NCI-H1105 (cell line): ENCODE measurements at regions not wholly inside any gene's neighbourhood (a gene's known extent, or its start where the extent isn't known, plus 50 kb on each side); places are given as distances from the start of the nearest gene placed in this dataset.
"Not testable (repeated sequence)": the region's sequence is repeated elsewhere in the genome, so short reads cannot be mapped to it uniquely, and the experiment has no call there.

Experiments
- DNase-seq: peaks from one replicate; lab custom pipeline; 2025; lab: John Stamatoyannopoulos, UW

DNA sequence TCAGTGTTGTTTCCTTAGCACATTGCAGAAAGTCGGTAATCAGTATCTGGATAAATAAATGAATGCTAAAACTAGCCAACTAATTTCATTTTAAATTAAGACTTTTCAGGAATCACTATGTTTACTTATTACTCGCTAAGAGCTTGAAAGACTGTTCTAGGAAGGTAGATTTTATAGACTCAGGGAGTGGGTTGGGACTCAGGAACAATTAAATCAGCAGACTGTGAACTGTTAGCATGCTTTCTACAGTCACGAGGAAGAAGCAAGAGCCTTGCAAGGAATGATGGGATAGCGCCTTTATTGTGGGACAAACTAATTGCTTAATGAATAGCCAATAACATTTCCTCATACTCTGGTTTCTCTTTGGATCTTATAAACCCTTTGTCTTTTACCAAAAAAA, 183.2 kb upstream of the AADAT start:
- no peak for DNase-seq

DNA sequence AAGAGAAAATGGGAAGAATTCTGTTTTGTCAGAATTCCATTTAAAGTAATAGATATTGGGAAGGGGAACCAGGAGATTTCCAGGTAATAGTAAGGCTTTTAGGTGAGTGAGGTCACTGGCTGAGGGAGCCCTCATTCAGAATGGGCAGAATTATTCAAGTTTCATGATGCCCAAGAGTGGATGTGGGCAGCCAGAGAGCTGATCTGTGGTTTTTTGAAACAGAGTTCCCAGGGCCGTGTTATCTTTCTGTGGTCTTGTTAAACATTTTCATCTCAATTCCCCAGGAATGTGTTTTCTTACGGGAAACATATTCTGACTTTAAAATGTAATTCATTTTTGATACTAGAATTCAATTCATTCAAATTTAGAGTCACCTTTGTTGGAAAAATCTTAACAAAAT, 182.0 kb upstream of the AADAT start:
- no peak for DNase-seq

DNA sequence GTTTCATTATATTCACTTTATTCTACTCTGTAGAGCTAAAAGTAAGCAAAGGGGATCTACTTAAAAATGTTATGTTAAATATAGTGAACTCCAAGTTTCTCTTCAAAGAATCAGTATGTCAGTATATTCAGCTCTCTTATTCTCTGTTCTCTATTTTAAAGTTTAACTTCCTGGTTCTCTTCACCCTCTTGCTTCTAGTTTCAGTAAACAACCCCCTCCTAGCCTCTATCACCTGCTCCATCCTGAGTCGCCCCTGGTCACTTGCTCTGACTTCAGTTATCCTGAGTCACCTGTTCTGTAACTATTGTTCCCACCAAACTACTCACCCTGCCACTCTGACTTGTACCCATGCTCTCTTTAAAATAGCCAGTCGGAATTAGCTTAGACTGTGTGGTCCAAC, 180.9 kb upstream of the AADAT start:
- no peak for DNase-seq

DNA sequence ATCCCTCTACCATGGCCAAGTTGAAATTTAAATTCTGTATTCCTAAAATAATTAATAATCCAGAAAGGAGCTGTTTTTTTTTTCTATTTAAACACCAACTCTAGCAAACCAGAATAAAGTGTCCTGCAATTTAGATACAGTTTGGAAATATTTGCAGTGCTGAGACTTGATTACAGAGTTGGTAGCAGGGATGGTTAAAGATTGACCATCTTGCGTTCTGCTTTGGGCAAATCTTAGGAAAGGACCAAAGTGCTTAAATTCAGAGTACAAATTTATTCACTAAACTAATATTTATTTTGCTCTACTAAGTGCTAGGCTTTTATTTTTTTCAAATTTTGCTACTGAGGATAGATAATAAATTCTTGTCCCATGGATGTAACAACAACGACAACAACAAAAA, 180.2 kb upstream of the AADAT start:
- no peak for DNase-seq

DNA sequence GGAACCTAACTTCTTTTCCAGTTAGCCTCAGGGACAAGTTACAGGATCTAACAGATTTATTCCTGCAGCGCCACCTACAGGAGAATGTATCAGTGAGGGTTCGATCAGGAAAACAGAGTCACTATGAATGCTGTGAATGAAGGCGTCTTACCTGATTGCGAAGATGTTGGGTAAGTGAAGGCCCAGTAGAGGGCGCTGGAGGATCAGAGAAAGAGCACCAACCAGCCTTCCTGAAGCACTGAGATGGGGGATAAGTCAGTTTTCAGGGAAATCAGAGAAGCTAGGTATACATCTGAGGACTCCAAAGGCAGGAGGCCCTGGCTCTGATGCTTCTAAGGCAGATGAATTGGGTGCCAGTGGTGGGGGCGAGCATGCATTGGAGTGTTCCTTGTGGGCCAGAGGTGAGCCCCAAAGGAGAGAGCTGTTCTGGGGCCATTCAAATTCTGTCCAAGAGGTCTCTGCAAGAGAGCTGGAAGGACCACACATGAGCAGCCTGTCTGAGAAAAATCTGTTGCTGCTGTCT, 169.9 kb upstream of the AADAT start:
- DNase-seq: peak; percentile 71

DNA sequence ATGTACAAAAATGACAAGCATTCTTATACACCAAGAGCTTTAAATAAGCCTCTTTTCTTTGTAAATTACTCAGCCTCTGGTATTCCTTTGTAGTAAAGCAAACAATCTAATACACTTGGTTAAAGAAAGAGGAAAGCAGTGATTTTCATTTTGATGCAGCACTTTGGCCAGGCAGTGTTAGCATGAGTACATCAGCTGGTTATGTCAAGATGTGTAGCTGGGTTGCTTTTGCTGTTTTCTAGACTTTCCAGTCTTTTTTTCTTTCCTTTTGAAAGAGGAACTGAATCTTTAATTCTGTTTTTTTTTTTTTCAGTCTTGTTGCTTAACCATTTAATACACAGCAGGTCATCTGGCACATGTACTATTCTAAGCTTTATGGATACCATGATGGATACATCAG, 167.1 kb upstream of the AADAT start:
- DNase-seq: no peak

DNA sequence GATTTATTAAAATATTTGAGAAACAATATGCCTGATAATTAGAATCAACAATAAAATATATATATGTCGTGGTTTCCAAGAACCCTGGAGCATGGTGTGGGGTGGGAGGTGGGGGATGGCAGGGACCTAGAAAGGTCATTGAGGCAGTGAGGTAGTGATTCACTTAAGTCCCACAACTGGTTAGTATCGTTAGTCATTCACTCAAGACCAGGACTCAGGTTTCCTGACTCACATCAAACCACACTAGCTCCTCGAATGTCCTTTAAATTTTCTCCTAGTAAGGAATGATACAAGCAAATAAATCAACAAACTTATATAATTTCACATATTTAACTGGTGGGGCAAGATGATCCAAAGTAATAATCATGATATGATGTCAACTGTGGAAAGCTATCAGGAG, 158.8 kb upstream of the AADAT start:
- DNase-seq: no peak

DNA sequence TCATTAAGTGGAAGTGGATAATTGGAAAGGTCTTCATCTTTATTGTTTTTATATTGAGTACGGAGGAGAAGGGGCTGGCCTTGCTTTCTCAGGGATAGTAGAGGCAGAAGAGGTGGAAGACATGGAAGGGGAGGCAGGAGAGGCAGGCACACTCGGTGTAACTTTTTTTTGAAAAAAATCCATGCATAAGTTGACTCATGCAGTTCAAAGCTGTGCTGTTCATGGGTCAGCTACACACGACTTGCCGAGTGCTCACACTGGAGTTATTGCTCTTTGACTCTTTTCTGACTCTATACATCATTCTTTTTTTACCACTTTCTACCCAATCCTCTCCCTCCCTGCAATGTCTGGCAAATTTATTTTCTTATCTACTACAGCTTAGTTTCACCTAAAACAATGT, 158.3 kb upstream of the AADAT start:
- DNase-seq: no peak

DNA sequence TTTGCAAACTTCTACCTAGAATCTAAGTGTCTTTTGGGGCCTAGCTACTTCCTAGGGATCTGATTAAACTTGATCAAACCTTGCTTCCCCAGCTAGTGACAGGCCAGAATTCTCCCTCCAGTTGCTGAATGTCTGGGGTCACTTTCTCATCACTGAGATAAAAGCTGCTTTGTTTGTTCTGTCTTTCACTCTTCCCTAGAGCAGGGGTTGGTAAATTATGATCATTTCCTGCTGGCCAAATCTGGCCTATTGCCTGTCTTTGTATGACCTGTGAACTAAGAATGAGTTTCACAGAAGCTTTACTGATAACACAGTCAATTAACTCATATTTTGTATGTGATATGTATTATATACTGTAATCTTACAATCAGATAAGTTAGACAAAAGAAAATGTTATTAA, 157.8 kb upstream of the AADAT start:
- no peak for DNase-seq

DNA sequence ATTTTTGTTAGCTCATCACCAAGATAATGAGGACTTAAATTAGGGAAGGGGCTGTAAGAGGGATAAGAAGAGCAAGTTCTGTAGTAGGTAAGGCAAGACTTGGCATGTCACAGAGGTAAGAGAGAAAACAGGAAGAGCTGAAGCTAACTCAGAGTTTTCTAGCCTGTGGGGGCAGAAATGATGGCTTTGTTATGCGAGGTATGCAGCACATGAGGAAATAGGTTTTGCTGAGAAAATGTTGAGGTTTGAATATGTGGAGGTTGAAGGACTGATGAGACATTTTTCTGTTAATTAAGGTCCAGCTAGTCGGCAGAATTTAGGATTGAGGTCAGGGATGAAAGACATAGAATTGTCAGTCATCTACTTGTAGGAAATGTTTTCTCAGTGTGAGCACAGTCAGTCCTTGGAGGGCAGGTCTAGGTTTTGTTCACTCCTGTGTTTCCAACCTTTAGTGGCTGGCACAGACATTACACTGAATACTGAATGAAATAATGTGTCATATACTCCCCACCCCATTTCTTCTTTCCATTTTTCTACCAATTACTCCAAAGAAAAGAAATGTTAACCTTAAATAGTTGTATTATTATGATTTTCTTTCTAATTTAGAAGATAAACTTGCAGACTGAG, 154.0 kb upstream of the AADAT start:
- no peak for DNase-seq

DNA sequence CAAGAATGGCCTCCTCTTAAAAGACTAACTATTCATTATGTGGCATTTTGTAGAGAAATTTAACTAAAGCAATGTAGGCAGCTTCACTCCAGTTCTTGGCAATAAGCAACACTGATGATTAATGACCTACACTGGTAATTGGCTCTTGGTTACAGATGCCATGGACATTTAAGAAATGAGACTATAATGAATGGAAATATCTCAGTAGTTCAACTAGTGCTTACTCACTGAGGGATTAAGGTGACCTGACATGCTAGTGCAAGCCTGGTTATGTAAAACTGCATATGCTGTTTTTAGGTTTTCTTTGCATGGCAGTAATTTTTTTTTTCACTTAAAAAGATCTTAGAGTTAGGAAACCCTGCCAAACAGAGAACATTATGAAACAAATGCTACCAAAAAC, 152.7 kb upstream of the AADAT start:
- DNase-seq: no peak

DNA sequence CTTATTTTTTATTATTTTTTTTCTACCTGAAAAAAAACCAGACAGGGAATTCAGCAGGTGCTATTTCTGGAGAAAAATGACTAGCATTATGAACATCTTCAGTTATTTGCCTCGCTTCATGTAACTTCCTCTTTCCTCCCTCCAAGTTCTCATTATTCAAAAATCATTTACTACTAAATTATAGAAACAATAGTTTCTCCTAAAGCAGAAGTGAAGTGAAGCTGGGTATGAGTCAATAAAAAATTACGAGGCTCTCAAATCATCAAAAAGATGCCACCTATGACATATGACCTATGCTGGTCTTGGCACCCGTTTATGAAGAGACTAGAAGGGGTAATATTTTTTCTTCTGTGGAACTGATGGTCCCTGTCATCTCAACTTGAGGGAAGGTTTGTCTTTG, 145.0 kb upstream of the AADAT start:
- DNase-seq: no peak

DNA sequence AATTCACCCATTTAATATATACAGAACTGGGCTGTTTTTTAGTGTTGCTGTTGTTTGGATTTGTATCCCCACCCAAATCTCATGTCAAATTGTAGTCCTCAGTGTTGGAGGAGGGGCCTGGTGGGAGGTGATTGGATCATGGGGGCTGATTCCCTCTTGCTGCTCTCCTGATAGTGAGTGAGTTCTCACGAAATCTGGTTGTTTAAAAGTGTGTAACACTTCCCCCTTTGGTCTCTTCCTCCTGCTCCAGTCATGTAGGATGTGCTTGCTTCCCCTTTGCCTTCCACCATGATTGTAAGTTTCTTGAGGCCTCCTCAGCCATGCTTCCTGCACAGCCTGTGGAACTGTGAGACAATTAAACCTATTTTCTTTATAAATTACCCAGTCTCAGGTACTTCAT, 141.6 kb upstream of the AADAT start:
- no peak for DNase-seq

DNA sequence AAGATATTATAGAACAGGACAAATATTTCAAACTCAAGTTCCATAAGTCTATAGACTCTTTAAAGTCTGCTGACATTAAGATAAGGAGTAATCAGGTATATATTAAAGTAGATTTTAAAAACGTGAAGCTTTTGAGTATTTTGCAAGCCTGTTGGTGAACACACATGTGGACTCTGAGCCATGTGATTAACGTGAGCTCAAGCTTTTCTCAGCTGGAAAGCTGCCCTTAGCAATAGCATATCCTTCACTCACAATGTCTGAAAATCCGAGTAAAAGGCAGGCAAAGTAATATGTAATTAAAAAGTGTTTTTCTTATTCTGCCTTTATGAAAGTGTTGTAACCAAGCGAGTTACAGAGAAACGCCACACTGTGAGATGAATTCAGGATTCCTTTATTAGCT, 140.5 kb upstream of the AADAT start:
- DNase-seq: no peak

DNA sequence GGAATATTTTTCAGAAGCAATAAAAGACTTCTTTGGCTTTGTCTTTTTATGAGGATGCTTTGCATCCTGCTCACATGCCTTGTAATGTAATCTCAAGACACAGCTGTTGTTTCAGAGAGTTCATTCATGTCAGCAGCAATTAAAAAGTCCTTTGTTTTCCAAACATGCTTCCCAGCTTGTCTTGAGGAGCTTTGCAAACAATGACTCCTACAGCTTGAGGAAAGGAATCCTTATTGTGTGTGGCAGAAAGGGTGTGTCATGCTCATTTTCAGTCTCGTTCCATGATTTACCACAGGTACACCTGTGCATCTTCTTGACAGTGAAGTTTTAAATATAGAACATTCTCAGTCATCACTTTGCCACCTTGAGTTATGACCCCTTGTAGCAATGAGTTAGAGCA, 139.2 kb upstream of the AADAT start:
- no peak for DNase-seq

DNA sequence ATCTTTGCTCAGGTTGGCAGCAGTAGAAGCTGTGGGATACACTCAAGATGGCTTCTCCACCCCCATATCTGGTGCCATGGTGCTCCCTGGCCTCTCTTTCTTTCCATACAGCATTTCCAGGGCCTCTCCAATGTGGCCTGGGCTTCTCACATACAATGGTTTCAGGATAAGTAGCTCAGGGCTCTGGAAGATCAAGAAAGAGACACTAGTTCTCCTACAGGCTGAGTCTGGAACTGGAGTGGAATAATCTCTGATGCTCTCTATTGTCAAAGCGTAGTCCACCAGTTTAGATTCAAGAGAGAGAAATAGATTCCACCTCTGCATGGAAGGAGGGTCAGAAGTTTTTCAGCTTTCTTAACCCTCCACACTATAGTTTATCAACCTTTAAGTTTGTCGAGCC, 138.2 kb upstream of the AADAT start:
- no peak for DNase-seq

DNA sequence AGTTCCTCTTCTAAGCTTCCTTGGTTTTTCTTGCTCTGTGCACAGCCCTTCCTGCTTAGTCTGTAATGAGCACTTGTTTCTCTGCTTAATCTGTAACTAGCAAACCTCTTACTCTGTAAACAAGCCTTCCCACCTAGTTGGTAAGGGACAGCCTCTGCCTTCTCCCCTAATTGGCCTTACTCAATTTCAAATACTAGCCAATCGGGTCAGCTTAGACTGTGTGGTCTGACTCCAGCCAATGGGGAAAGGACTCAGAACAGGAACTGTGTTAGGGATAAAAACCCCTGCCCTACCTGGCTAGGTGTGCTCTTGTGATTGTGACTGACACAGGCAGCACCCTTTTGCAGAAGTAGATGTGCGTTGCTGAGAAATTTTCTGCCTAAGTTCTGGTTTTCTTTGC, 136.5 kb upstream of the AADAT start:
- no peak for DNase-seq

DNA sequence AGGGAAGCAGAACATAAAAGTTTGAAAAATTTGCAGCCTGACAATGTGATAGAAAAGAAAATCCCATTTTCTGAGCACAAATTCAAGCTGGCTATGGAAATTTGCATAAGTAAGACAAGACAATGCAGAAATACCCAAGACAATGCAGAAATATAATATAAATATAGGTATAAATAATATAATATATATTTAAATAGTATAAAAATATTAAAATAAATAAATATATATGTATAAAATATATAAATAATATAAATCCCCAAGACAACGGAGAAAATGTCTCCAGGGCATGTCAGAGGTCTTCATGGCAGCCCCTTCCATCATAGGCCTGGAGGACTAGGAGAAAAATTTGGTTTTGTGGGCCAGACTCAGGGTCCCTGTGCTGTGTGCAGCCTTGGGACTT, 125.0 kb upstream of the AADAT start:
- no peak for DNase-seq

DNA sequence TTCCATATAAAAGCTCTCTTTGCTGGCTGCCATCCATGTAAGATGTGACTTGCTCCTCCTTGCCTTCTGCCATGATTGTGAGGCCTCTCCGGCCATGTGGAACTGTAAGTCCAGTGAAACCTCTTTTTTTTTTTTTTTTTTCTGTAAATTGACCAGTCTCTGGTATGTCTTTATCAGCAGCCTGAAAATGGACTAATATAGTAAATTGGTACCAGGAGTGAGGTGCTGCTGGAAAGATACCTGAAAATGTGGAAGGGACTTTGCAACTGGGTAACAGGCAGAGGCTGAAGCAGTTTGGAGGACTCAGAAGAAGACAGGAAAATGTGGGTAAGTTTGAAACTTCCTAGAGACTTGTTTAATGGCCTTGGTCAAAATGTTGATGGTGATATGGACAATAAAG, 124.3 kb upstream of the AADAT start:
- no peak for DNase-seq

DNA sequence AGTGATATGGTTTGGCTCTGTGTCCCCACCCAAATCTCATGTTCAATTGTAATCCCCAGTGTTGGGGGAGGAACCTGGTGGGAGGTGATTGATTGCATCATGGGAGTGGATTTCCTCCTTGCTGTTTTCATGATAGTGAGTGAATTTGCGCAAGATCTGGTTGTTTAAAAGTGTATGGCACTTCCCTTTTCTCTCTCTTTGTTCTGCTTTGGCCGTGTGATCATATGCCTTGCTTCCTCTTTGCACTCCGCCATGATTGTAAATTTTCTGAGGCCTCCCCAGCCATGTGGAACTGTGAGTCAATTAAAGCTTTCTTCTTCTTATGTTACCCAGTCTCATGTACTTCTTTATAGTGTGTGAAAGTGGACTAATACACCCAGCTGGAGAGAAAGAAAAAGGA, 113.0 kb upstream of the AADAT start:
- DNase-seq: no peak

DNA sequence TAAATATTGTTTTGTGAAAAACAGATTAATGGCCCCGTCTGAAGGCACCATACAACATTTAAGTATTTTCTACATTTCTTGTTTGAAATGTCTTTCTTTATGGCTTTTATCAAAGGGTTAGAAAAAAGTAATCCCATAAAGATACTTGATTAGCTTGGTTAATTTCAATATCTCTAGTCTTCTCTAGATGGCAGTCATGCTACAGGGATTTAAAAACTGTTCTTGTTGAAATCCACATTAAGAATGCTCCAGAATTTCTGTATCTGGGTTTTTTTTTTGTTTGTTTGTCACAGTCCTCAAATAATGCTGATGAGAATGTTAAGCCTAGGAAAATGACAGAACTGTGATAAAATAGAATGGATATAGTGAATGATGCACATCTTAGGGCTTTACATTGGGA, 109.0 kb upstream of the AADAT start:
- DNase-seq: no peak

DNA sequence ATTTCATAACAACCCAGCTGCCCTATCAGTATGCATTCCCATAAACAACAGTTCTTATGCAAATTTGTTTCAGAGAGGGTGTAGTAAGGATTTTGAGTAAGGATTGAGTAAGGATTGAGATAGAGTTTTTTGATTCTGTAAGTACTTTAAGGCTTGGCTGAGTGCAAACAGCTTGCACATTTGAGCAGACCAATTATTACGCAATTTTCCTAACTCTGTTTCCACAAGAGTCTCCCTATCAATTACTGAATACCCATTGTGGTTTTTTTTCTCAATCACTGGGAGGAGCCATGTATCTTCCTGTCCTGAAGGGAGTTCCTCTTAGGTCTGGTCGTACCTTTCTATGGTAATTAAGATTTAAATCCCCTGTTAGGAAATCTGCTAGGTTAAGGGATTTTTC, 105.0 kb upstream of the AADAT start:
- not testable (repeated sequence) for DNase-seq

DNA sequence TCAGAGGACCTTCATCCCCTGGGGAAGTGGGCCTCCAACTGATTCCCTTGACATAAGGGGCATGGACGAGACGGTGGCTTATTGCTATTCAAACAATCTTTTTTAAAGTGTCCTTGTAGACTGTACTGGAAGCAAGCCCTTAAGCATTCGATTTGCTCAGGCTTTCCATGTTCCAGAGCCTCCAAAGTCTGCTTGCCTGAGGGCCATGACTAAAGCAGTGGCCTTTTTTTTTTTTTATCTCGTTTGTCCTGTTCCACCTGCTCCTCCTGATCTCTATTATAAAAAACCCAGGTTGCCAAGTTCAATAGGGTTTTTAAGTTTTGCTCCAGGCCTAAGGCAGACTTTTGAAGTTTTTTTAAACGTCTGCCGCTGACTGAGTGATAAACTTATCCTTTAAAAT, 103.7 kb upstream of the AADAT start:
- DNase-seq: no peak

DNA sequence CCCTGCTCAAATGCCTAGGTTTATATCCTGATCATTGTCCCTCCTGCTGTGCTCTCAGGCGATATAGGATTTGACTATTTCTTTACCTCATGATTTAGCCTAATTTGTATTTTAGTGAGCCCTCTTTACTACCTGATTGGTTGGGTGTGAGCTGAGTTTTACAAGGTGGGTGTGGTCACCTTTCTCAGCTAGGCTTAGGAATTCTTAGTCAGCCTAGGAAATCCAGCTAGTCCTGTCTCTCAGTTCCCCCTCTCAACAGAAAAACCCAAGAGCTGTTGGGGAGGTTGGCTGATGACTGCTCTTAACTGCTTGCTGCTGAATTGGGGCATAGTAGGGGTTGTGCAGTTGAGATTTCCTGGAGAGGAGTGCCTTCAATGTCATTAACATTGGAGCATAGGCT, 100.5 kb upstream of the AADAT start:
- no peak for DNase-seq

DNA sequence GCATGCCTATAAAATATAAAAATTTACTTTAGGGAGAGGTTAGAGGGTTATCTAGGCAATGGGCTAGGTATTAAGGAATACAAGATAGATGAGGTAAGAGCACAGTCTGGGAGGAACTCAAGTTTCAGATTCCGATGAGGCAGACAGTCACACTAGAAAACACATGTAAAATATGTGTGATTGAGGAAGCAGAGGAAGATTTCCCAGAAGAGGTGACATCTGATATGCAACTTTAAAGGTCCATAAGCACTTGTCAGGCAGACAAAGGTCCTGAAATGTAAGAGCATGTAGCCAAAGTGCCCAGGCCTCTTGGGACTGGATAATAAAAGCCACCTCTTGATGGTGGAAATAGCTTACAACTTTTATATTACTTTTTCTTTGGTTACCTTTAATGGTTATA, 81.1 kb upstream of the AADAT start:
- no peak for DNase-seq
